GM23338 (cell line): ENCODE measurements at regions not wholly inside any gene's neighbourhood (a gene's known extent, or its start where the extent isn't known, plus 50 kb on each side); places are given as distances from the start of the nearest gene placed in this dataset.

Source experiments
- ATAC-seq: fragments of 200-7000 bp; cut with Tn5 transposase; 3 replicates; pipeline ENCODE4 v1.9.1; 2020
- DNase-seq: peaks from one replicate; pipeline ENCODE4 v3.0.0-alpha.2; 2015; ENCODE audit warnings: low spot score
- H2AFZ ChIP-seq: fragments of 200-600 bp; sonication (generic); 2 replicates; pipeline ENCODE4 v1.8.0; 2016; ENCODE audit warnings: antibody characterized with exemption, mild to moderate bottlenecking, moderate library complexity
- H3F3A ChIP-seq: fragments of 200-600 bp; sonication (generic); replicated peaks from 2 replicates; pipeline ENCODE4 v1.8.0; 2017; ENCODE audit warnings: antibody characterized with exemption, mixed run types, low read depth
- H3K27ac ChIP-seq: fragments of 200-600 bp; sonication (generic); 2 replicates; pipeline ENCODE4 v1.6.1; 2016; ENCODE audit warnings: low read depth
- H3K27me3 ChIP-seq: fragments of 200-600 bp; sonication (generic); 2 replicates; pipeline ENCODE4 v1.8.0; 2016; ENCODE audit warnings: mild to moderate bottlenecking, mixed run types, moderate library complexity; ENCODE audit not compliant: insufficient read depth
- H3K36me3 ChIP-seq: fragments of 200-600 bp; sonication (generic); 2 replicates; pipeline ENCODE4 v1.8.0; 2016; ENCODE audit warnings: mild to moderate bottlenecking; ENCODE audit not compliant: insufficient read depth
- H3K4me1 ChIP-seq: fragments of 200-600 bp; sonication (generic); 2 replicates; pipeline ENCODE4 v1.8.0; 2016; ENCODE audit warnings: mild to moderate bottlenecking, moderate library complexity; ENCODE audit not compliant: insufficient read depth
- H3K4me2 ChIP-seq: fragments of 200-600 bp; sonication (generic); 2 replicates; pipeline ENCODE4 v1.7.1; 2017; ENCODE audit warnings: mixed run types
- H3K4me3 ChIP-seq: fragments of 200-600 bp; sonication (generic); 2 replicates; pipeline ENCODE4 v1.6.1; 2016; ENCODE audit warnings: mixed run types
- H3K79me2 ChIP-seq: fragments of 200-600 bp; sonication (generic); replicated peaks from 2 replicates; pipeline ENCODE4 v1.8.0; 2017; ENCODE audit warnings: mild to moderate bottlenecking; ENCODE audit not compliant: insufficient read depth
- H3K9me2 ChIP-seq: fragments of 200-600 bp; sonication (generic); 2 replicates; pipeline ENCODE4 v1.8.0; 2017; ENCODE audit not compliant: insufficient read depth
- H4K20me1 ChIP-seq: fragments of 200-600 bp; sonication (generic); replicated peaks from 2 replicates; pipeline ENCODE4 v1.8.0; 2017; ENCODE audit warnings: mild to moderate bottlenecking; ENCODE audit not compliant: insufficient read depth
- H3K27ac Mint-ChIP-seq: 2 replicates; pipeline ENCODE4 v1.8.0; 2020; ENCODE audit warnings: inconsistent platforms, mild to moderate bottlenecking, moderate library complexity, mixed read lengths
- H3K27me3 Mint-ChIP-seq: 3 replicates; pipeline ENCODE4 v1.8.0; 2022; ENCODE audit warnings: low read depth, mild to moderate bottlenecking, moderate library complexity, mixed read lengths, inconsistent platforms; ENCODE audit not compliant: insufficient read depth, poor library complexity
- H3K36me3 Mint-ChIP-seq: 3 replicates; pipeline ENCODE4 v1.8.0; 2021; ENCODE audit warnings: low read depth, mild to moderate bottlenecking, inconsistent platforms, moderate library complexity, mixed read lengths
- H3K4me1 Mint-ChIP-seq: 3 replicates; pipeline ENCODE4 v1.8.0; 2020; ENCODE audit warnings: mild to moderate bottlenecking, inconsistent platforms, mixed read lengths
- H3K4me3 Mint-ChIP-seq: 3 replicates; pipeline ENCODE4 v1.8.0; 2021; ENCODE audit warnings: moderate library complexity, mild to moderate bottlenecking, inconsistent platforms, mixed read lengths
- H3K9me3 Mint-ChIP-seq: 3 replicates; pipeline ENCODE4 v1.8.0; 2020; ENCODE audit warnings: moderate library complexity, mild to moderate bottlenecking, inconsistent platforms, mixed read lengths
- CREB1 ChIP-seq: fragments of 250-450 bp; sonication (Bioruptor Pico); IDR thresholded peaks from 2 replicates; pipeline ENCODE4 v1.5.0; 2020; ENCODE audit warnings: low read depth, mild to moderate bottlenecking, moderate library complexity
- CTCF ChIP-seq, 2 experiments: fragments of 200-600 bp in 1 of 2; sonication (generic) in 1 of 2; conservative IDR thresholded peaks; 2 replicates each; pipeline versions ENCODE4 v1.5.1 to v1.6.1; 2016 to 2017; ENCODE audit warnings: antibody characterized with exemption in 2 of 2, low read depth in 2 of 2, mild to moderate bottlenecking in 2 of 2, moderate library complexity in 1 of 2
- ETS1 ChIP-seq: IDR thresholded peaks from 2 replicates; pipeline ENCODE4 v1.6.1; 2016; ENCODE audit warnings: antibody characterized with exemption
- EZH2 ChIP-seq: fragments of 200-600 bp; sonication (generic); IDR thresholded peaks from one replicate; pipeline ENCODE4 v1.8.0; 2017; ENCODE audit warnings: antibody characterized with exemption, mild to moderate bottlenecking, low read depth; ENCODE audit not compliant: unreplicated experiment
- EZH2phosphoT487 ChIP-seq: fragments of 200-600 bp; sonication (generic); IDR thresholded peaks from one replicate; pipeline ENCODE4 v1.8.1; 2018; ENCODE audit warnings: antibody characterized with exemption; ENCODE audit not compliant: unreplicated experiment
- JUNB ChIP-seq: IDR thresholded peaks from one replicate; pipeline ENCODE4 v1.6.1; 2016; ENCODE audit warnings: antibody characterized with exemption; ENCODE audit not compliant: unreplicated experiment
- NANOG ChIP-seq: IDR thresholded peaks from 2 replicates; pipeline ENCODE4 v1.6.1; 2016; ENCODE audit warnings: antibody characterized with exemption, borderline replicate concordance
- POLR2AphosphoS5 ChIP-seq: IDR thresholded peaks from 2 replicates; pipeline ENCODE4 v1.6.1; 2016; ENCODE audit warnings: antibody characterized with exemption, low read depth
- REST ChIP-seq: IDR thresholded peaks from one replicate; pipeline ENCODE4 v1.6.1; 2018; ENCODE audit warnings: antibody characterized with exemption; ENCODE audit not compliant: unreplicated experiment
- STAT1 ChIP-seq: IDR thresholded peaks from one replicate; pipeline ENCODE4 v1.6.1; 2016; ENCODE audit warnings: antibody characterized with exemption; ENCODE audit not compliant: unreplicated experiment
- ZNF114 ChIP-seq: fragments of 250-450 bp; sonication (Bioruptor Pico); IDR thresholded peaks from 2 replicates; pipeline ENCODE4 v1.5.0; 2020; ENCODE audit warnings: mild to moderate bottlenecking, moderate library complexity
- ZNF331 ChIP-seq: fragments of 250-450 bp; sonication (Bioruptor Pico); IDR thresholded peaks from 2 replicates; pipeline ENCODE4 v1.5.0; 2020; ENCODE audit warnings: low read depth, mild to moderate bottlenecking, moderate library complexity
- ZNF462 ChIP-seq: fragments of 250-450 bp; sonication (Bioruptor Pico); IDR thresholded peaks from 2 replicates; pipeline ENCODE4 v1.5.0; 2020; ENCODE audit warnings: mild to moderate bottlenecking, moderate library complexity

- Mint-ChIP-seq H3K4me3 (no peak overlapping the region), H3K4me1 (peaks cover 27% of the 10 kb centered on the region)
- DNase-seq: no peak
These were observed 262.5 kb upstream of the STARD13 start for GRCh38 chr13:33548069-33548468.

More at GRCh38 chr13:33548069-33548468, 262.5 kb upstream of the STARD13 start:
- Histone ChIP-seq H3K4me3 (no peak overlapping the region), H3F3A (peaks cover 3% of the 10 kb centered on the region; the same call in 1 of the 2 replicates), H3K27ac (no peak overlapping the region), H3K4me1 (peaks cover 22% of the 10 kb centered on the region), H2AFZ (no peak overlapping the region), H3K79me2 (no peaks in the 10 kb centered on the region), H4K20me1 (no peaks in the 10 kb centered on the region), H3K36me3 (no peaks in the 10 kb centered on the region), H3K4me2 (no peak overlapping the region), H3K9me2 (no peaks in the 10 kb centered on the region), H3K27me3 (no peaks in the 10 kb centered on the region)
- Mint-ChIP-seq H3K27ac (no peak overlapping the region), H3K9me3 (no peaks in the 10 kb centered on the region; the same call in 2 of the 3 replicates), H3K27me3 (peaks cover 2% of the 10 kb centered on the region), H3K36me3 (peaks cover 2% of the 10 kb centered on the region; the same call in 1 of the 3 replicates)
- no peak for TF ChIP-seq REST
- no peak for TF ChIP-seq CTCF (conservative IDR thresholded peaks at IDR 0.05; ENCODE audit: low read depth in 2 of 2)
- TF ChIP-seq NANOG: no peak
- TF ChIP-seq ETS1: no peak
- TF ChIP-seq EZH2phosphoT487: no peak
- TF ChIP-seq ZNF462 (CRISPR knock-in tag): no peak
- no peak for TF ChIP-seq ZNF114
- TF ChIP-seq JUNB: no peak
- TF ChIP-seq CREB1: no peak
- TF ChIP-seq EZH2: no peak
- no peak for TF ChIP-seq POLR2AphosphoS5
- TF ChIP-seq ZNF331: no peak
- no peak for TF ChIP-seq STAT1
- ATAC-seq: no peak
